ENCODE measurements at regions not wholly inside any gene's neighbourhood (a gene's known extent, or its start where the extent isn't known, plus 50 kb on each side); places are given as distances from the start of the nearest gene placed in this dataset.

DNA sequence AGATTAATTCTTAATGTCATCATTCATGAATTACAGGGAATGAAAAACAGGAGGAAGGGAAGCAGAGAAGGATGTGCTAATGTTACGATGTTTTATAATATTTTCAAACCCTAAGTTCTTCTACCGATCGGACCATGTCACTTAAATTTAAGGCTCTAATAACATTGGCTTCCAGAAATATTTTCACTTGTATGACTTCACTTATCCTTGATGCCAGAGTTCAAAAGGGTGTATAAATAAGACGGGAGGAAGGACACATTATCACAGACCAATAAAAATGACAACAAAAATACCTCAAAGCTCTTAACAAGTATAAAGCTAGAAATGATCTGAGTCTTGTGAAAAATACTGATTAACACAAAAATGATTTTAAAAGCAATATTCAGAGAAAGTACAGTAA lies 370.4 kb upstream of the CITED2 start:
- WGBS (ENCODE audit: extremely low coverage, insufficient coverage, low lambda C conversion rate): no CpG with 5 or more reads among the region's 4 CpGs

DNA sequence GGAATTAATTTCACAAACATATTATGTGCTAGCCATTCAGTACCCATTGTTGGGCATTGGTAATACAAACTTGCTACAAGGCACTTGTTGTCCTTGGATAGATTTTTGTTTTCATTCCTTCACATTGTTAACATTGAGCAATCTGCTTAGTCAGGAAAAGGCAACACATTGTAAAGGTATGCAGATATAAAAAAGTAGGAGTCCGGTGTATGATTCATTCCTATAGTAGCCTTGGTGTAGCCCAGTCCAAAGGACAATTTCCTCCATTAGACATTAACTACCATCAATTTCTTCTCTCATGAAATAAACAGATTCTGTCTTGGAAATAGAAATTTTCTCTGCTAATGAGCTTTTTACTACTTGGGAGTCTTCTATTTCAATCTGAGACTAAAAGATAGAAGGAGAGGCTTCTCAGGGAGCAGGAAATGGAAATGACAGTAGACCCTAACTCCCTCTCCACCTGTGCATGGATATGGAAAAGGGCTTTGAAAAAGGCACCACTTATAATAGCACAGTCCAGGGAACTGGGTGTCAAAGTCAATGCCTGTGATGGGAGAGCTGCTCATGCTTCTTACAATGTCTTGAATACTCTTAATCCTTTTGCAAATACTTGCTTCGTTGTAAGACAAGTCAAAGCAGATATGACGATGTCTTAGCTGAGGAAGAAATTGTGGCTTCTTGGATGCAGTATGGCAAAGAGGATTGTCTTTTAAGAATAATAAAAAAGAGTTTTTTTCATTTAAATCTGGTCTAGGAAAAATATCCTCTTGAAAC lies 369.4 kb upstream of the CITED2 start:
- Histone ChIP-seq H3K36me3 (ENCODE audit: control insufficient read depth, insufficient read depth, low read length) (no peaks in the 10 kb centered on the region), H2AK5ac (ENCODE audit: low read length) (no peak overlapping the region), H2BK15ac (replicated peaks; ENCODE audit: low read depth) (no peak overlapping the region), H2BK5ac (ENCODE audit: low read length) (no peak overlapping the region), H3K4ac (ENCODE audit: low read depth, low read length) (peak overlapping the region; percentile 12), H4K8ac (ENCODE audit: low read depth, low read length) (no peak overlapping the region), H4K5ac (ENCODE audit: low read length) (no peak overlapping the region), H3K79me1 (ENCODE audit: low read length) (no peaks in the 10 kb centered on the region), H3K27me3 (ENCODE audit: insufficient read depth, low read length, poor library complexity) (no peaks in the 10 kb centered on the region), H2BK120ac (ENCODE audit: low read depth, low read length) (no peak overlapping the region), H3K9ac (ENCODE audit: low read length) (no peak overlapping the region), H3K4me3 (ENCODE audit: low read length) (no peak overlapping the region), H3K18ac (ENCODE audit: low read length) (no peak overlapping the region), H3K4me1 (ENCODE audit: control insufficient read depth, low read depth, low read length) (no peaks in the 10 kb centered on the region), H3K4me2 (ENCODE audit: low read length) (no peak overlapping the region), H3K79me2 (ENCODE audit: control insufficient read depth, insufficient read depth, low read length) (no peaks in the 10 kb centered on the region), H3K23ac (ENCODE audit: low read length) (no peak overlapping the region), H3K27ac (ENCODE audit: low read depth, low read length) (no peak overlapping the region), H3K56ac (ENCODE audit: low read length) (no peak overlapping the region)
- DNase-seq: no peak
- WGBS (ENCODE audit: extremely low coverage, insufficient coverage, low lambda C conversion rate): no CpG with 5 or more reads among the region's 3 CpGs

More for the DNA sequence above, 370.4 kb upstream of the CITED2 start:
- Histone ChIP-seq H3K4me1 (ENCODE audit: control insufficient read depth, low read depth, low read length) (no peaks in the 10 kb centered on the region), H4K5ac (ENCODE audit: low read length) (no peak overlapping the region), H3K9ac (ENCODE audit: low read length) (no peak overlapping the region), H3K4me2 (ENCODE audit: low read length) (no peak overlapping the region), H3K18ac (ENCODE audit: low read length) (no peak overlapping the region), H3K4me3 (ENCODE audit: low read length) (no peak overlapping the region), H3K79me2 (ENCODE audit: control insufficient read depth, insufficient read depth, low read length) (no peaks in the 10 kb centered on the region), H3K27me3 (ENCODE audit: insufficient read depth, low read length, poor library complexity) (no peaks in the 10 kb centered on the region), H3K4ac (ENCODE audit: low read depth, low read length) (no peak overlapping the region), H3K27ac (ENCODE audit: low read depth, low read length) (no peak overlapping the region), H4K8ac (ENCODE audit: low read depth, low read length) (no peak overlapping the region), H2BK15ac (replicated peaks; ENCODE audit: low read depth) (no peak overlapping the region), H2BK120ac (ENCODE audit: low read depth, low read length) (no peak overlapping the region), H2AK5ac (ENCODE audit: low read length) (no peak overlapping the region), H3K79me1 (ENCODE audit: low read length) (no peaks in the 10 kb centered on the region), H2BK5ac (ENCODE audit: low read length) (no peak overlapping the region), H3K36me3 (ENCODE audit: control insufficient read depth, insufficient read depth, low read length) (no peaks in the 10 kb centered on the region), H3K23ac (ENCODE audit: low read length) (no peak overlapping the region), H3K56ac (ENCODE audit: low read length) (no peak overlapping the region)
- DNase-seq: no peak

DNA sequence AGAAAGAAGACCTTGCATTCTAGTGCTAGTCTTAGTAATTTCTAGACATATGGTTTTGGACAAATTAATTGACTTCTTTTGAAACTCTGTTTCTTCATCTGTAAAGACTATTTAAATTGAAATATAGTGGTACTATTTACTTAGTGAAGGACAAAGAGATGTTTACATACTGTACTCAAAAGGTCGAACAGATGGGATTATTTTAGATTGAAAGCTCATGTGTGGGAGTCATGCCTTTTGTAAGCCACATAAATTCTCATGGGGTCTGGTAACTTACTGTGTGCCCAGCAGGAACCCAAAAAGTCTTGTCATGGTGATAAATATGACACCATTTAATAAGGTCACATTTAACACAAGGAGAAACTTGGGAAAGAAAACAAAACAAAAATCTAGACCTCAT lies 368.2 kb upstream of the CITED2 start:
- Histone ChIP-seq H3K56ac (ENCODE audit: low read length) (no peak overlapping the region), H2BK120ac (ENCODE audit: low read depth, low read length) (no peak overlapping the region), H3K27me3 (ENCODE audit: insufficient read depth, low read length, poor library complexity) (no peaks in the 10 kb centered on the region), H3K79me1 (ENCODE audit: low read length) (no peaks in the 10 kb centered on the region), H3K4ac (ENCODE audit: low read depth, low read length) (no peak overlapping the region), H3K36me3 (ENCODE audit: control insufficient read depth, insufficient read depth, low read length) (no peaks in the 10 kb centered on the region), H3K4me2 (ENCODE audit: low read length) (no peak overlapping the region), H3K27ac (ENCODE audit: low read depth, low read length) (no peak overlapping the region), H3K79me2 (ENCODE audit: control insufficient read depth, insufficient read depth, low read length) (no peaks in the 10 kb centered on the region), H2BK5ac (ENCODE audit: low read length) (no peak overlapping the region), H2AK5ac (ENCODE audit: low read length) (no peak overlapping the region), H3K18ac (ENCODE audit: low read length) (no peak overlapping the region), H3K9ac (ENCODE audit: low read length) (no peak overlapping the region), H2BK15ac (replicated peaks; ENCODE audit: low read depth) (peak overlapping the region; percentile 36), H3K4me1 (ENCODE audit: control insufficient read depth, low read depth, low read length) (no peaks in the 10 kb centered on the region), H3K23ac (ENCODE audit: low read length) (no peak overlapping the region), H3K4me3 (ENCODE audit: low read length) (no peak overlapping the region), H4K8ac (ENCODE audit: low read depth, low read length) (no peak overlapping the region), H4K5ac (ENCODE audit: low read length) (no peak overlapping the region)
- no peak for DNase-seq
- no CpG with 5 or more reads among the region's 1 CpG for WGBS (ENCODE audit: extremely low coverage, insufficient coverage, low lambda C conversion rate)

DNA sequence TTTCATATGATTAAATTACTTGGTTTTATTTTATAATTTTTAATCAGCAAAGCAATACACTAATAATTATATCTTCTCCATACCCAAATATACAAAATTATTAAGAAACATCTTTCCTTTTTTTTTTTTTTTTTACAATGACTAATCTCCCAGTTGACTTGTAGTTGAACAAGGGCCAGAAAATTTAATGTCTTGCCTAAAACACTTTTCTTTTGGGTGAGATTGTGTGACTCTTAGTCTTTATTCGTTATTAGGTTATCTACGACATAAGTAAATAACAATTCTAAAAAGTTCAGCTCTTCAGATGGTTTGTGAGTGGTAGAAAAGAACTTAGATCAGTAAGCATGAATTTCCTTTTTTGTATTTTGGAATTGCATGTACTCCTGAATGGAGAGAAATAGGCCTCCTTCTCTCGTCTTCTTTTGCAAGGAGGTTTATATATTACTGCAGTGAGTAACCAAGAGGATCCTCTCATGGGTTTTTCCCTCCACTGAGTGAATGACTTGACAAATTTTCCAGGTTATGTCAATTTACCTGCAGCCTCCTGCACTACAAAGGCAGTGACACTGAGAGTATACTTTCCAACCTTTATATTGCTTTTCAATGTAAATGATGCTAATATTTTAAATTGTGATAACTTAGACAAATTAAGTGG lies 364.5 kb upstream of the CITED2 start:
- H2BK5ac ChIP-seq (ENCODE audit: low read length): no peak overlapping the region
- no peaks in the 10 kb centered on the region for H3K79me2 ChIP-seq (ENCODE audit: control insufficient read depth, insufficient read depth, low read length)
- DNase-seq: no peak
- WGBS (ENCODE audit: extremely low coverage, insufficient coverage, low lambda C conversion rate): no CpG with 5 or more reads among the region's 3 CpGs
- no peak overlapping the region for H3K4me3 ChIP-seq (ENCODE audit: low read length)
- H2AK5ac ChIP-seq (ENCODE audit: low read length): no peak overlapping the region
- H3K79me1 ChIP-seq (ENCODE audit: low read length): no peaks in the 10 kb centered on the region
- H3K36me3 ChIP-seq (ENCODE audit: control insufficient read depth, insufficient read depth, low read length): no peaks in the 10 kb centered on the region
- no peak overlapping the region for H3K4ac ChIP-seq (ENCODE audit: low read depth, low read length)
- no peak overlapping the region for H3K27ac ChIP-seq (ENCODE audit: low read depth, low read length)
- H4K8ac ChIP-seq (ENCODE audit: low read depth, low read length): no peak overlapping the region
- H4K5ac ChIP-seq (ENCODE audit: low read length): no peak overlapping the region
- H3K27me3 ChIP-seq (ENCODE audit: insufficient read depth, low read length, poor library complexity): no peaks in the 10 kb centered on the region
- H3K9ac ChIP-seq (ENCODE audit: low read length): no peak overlapping the region
- H3K56ac ChIP-seq (ENCODE audit: low read length): no peak overlapping the region
- no peak overlapping the region for H3K23ac ChIP-seq (ENCODE audit: low read length)
- no peak overlapping the region for H3K18ac ChIP-seq (ENCODE audit: low read length)
- H2BK15ac ChIP-seq (replicated peaks; ENCODE audit: low read depth): no peak overlapping the region
- no peaks in the 10 kb centered on the region for H3K4me1 ChIP-seq (ENCODE audit: control insufficient read depth, low read depth, low read length)
- H3K4me2 ChIP-seq (ENCODE audit: low read length): no peak overlapping the region
- H2BK120ac ChIP-seq (ENCODE audit: low read depth, low read length): no peak overlapping the region

DNA sequence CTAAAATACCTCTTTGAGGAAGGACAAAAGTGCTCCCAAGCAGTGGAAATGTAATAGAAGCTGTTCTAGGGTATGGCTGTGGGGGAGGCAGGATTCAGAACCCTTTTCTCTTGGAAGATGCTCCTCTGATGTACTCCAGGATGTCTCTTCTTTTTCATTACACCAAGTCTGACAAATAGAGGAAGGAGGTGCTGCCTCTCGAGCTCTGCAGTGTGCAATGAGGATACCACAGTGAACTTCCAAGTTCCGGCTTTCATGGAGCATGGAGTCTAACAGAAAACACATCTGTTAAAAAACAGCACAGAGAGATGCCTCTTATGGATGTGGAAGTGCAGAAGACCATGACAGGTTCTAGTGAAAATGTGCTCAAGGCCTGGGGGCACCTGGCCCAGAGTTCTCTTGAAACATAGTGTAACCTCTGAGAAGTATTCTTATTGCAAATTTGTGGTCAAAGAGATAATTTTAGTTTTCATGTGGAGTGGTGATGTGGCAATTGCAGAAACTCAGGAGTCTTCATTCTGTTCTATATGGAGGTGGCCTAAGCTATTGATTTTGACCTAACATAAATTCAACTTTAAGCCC lies 362.0 kb upstream of the CITED2 start:
- no CpG with 5 or more reads among the region's 2 CpGs for WGBS (ENCODE audit: extremely low coverage, insufficient coverage, low lambda C conversion rate)
- Histone ChIP-seq H2BK120ac (ENCODE audit: low read depth, low read length) (no peak overlapping the region), H3K79me2 (ENCODE audit: control insufficient read depth, insufficient read depth, low read length) (no peaks in the 10 kb centered on the region), H2BK5ac (ENCODE audit: low read length) (no peak overlapping the region), H3K27me3 (ENCODE audit: insufficient read depth, low read length, poor library complexity) (no peaks in the 10 kb centered on the region), H3K79me1 (ENCODE audit: low read length) (no peaks in the 10 kb centered on the region), H2BK15ac (replicated peaks; ENCODE audit: low read depth) (peak overlapping the region; percentile 0), H3K18ac (ENCODE audit: low read length) (no peak overlapping the region), H3K9ac (ENCODE audit: low read length) (no peak overlapping the region), H2AK5ac (ENCODE audit: low read length) (no peak overlapping the region), H4K5ac (ENCODE audit: low read length) (no peak overlapping the region), H3K27ac (ENCODE audit: low read depth, low read length) (no peak overlapping the region), H3K4ac (ENCODE audit: low read depth, low read length) (no peak overlapping the region), H3K4me2 (ENCODE audit: low read length) (no peak overlapping the region), H3K4me1 (ENCODE audit: control insufficient read depth, low read depth, low read length) (no peaks in the 10 kb centered on the region), H3K23ac (ENCODE audit: low read length) (no peak overlapping the region), H3K4me3 (ENCODE audit: low read length) (no peak overlapping the region), H3K36me3 (ENCODE audit: control insufficient read depth, insufficient read depth, low read length) (no peaks in the 10 kb centered on the region), H3K56ac (ENCODE audit: low read length) (no peak overlapping the region), H4K8ac (ENCODE audit: low read depth, low read length) (no peak overlapping the region)
- DNase-seq: no peak

Measured in mesendoderm (in vitro differentiated cells).